GM21529 (cell line): ENCODE measurements at regions not wholly inside any gene's neighbourhood (a gene's known extent, or its start where the extent isn't known, plus 50 kb on each side); places are given as distances from the start of the nearest gene placed in this dataset.
"Not testable (repeated sequence)": the region's sequence is repeated elsewhere in the genome, so short reads cannot be mapped to it uniquely, and the experiment has no call there.

ENCODE experiments used
- ATAC-seq: cut with Tn5 transposase; IDR thresholded peaks from one replicate; pipeline ENCODE4 v1.9.1; 2021; ENCODE audit not compliant: unreplicated experiment

DNA sequence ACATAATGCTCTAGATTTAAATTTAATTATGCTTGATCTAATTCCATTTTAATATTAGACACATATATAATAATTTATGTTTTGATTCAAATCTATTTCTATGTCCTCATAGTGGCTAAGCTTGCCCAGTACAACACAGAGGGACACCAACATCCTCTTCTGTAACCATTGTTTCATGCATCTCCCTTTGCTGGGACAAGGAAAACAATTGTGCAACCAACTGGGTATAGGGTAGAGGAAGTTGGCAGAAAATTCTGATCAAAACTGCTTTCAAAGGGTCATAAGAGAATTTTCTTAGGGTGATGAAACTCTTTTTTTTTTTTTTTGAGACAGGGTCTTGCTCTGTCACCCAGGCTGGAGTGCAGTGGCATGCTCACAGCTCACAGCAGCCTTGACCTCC lies 121.4 kb upstream of the SGO1 start:
- no peak for ATAC-seq

DNA sequence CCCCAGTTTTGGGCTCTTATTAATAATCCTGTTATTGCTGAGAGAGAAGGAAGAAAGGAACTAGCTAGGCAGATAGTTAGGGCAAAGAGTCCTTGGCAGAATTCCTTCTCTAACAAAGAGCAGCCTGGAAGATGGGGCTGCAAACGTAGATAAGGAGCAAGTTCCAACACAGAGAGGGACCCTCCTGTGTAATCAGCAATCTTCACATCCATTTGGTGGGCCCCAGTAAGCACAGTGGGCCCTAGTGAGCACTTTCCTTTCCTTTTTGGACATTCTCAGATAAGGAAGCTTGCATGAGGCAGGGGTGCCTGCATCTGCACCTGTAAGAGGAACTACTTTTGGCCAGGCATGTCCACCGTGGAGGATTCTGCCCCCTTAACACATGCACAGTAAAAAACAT lies 119.6 kb upstream of the SGO1 start:
- ATAC-seq = no peak

DNA sequence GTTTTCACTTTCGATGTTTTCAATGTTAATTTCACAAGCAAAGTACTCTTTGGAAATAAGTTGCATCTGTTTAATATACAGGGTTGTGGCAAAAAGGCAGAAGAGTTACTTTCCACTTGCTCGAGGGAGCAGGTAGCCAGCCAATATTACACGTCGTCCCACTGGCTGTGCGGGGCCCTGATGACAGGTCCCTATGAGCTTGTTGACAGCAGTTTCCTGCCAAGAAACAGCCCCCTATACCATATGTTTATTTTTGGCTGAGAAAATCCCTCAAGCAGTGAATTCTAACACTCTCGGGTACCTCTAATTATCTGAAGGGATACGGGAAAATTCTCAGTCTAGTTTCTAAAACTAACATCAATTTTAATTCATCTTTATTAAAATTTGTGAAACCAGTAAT lies 116.8 kb upstream of the SGO1 start:
- no peak for ATAC-seq

DNA sequence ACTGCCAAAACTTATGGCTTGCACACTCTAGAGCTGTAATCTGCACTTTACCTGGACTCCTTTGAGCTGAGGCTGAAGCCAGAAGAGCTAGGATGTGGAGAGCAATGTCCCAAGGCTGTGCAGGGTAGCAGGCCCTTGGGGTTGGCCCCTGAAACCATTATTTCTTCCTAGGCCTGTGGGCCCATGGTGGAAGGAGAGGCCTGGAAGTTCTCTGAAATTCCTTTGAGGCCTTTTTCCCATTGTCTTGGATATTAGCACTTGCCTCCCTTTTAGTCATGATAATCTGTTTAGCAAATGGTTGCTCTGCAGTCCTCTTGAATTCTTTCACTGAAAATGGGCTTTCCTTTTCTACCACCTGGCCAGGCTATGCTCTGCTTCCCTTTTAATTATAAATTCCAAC lies 102.0 kb upstream of the SGO1 start:
- no peak for ATAC-seq

DNA sequence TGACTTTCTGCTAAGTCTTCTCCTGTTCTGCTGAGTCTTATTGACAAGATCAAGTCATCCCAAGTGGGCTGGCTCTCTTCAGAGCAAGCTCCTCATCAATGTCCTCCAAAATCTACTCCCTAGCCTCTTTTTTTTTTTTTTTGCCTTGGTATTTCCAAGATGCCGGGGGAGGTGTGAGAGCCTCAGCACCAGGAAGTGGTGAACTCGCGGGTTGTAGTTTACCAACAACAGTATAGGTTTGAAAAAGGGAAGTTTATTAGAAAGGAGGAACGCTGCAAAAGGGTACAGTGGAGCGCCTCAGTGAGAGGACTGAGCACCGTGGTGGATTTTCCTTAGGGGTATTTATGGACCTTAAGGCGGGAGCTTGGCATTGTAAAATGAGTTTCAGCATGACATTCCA lies 94.3 kb upstream of the SGO1 start:
- ATAC-seq = no peak

DNA sequence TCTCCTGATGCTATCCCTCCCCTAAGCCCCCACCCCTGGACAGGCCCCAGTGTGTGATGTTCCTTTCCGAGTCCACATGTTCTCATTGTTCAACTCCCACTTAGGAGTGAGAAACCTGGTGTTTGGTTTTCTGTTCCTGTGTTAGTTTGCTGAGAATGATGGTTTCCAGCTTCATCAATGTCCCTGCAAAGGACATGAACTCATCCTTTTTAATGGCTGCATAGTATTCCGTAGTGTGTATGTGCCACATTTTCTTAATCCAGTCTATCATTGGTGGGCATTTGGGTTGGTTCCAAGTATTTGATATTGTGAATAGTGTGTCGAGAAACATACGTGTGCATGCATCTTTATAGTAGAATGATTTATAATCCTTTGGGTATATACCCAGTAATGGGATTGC lies 80.0 kb upstream of the SGO1 start:
- not testable (repeated sequence) for ATAC-seq

DNA sequence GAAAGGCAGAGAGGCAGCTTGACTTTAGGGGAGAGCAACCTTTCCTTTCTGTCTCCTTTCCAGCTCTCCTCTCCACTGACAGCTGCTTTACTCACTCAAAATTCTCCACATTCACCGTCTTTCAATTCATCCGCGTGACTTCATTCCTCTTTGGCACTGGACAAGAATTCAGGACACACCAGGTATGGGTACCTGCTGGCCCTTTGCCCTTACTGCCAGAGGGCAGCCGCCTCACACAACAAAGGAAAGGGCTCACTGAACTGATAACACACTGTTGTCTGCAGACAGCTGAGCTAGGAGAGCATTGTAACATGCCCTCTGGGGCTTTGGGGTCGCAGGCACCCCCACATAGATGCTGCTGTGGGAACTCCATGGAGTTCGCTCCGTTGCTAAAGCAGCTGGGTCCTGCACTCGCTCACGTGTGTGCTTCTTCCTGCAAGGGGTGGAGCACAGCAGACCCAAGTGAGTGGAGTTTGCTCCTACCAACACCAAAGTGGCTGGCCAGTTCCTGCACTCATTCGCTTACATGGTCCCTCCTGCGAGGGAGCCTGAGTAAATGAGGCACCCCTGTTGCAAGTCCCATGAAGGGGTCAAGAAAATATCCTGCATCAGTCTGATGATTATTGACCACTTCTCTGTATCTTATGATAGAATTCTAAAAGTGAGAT lies 79.0 kb upstream of the SGO1 start:
- no peak for ATAC-seq

DNA sequence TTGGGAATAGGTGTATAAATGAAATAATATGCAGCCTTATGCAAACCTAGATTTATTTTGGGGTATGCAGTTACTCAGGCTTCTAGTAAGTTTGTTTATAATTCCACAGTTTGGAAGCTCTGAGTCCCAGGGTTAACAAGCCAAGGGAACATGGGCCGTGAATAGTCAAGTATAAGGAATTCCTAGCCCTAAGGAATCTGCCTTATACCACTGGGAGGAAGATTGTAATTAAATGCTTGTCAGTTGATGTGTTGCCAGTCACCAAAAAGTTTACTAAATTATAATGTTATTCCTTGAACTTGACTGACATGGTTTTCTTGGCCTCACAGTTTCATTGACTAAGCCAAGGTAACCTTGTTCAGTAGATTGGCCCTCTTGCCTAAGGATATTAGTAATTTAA lies 72.4 kb upstream of the SGO1 start:
- no peak for ATAC-seq

DNA sequence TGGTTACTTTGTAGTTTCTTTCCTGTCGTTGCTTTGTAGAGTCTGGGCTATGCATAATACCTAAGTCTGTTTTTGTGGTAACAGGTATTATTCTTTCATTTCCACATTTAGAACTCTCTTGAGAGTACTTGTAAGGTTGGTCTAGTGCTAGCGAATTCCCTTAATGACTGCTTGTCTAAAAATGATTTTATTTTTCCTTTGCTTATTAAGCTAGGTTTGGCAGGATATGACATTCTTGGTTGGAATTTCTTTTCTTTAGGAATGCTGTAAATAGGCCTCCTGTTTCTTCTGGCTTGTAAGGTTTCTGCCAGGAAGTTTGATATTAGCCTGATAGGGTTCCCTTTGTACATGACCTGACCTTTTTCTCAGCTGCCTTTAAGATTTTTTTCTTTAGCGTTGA lies 70.1 kb upstream of the SGO1 start:
- peak; percentile 97 for ATAC-seq

DNA sequence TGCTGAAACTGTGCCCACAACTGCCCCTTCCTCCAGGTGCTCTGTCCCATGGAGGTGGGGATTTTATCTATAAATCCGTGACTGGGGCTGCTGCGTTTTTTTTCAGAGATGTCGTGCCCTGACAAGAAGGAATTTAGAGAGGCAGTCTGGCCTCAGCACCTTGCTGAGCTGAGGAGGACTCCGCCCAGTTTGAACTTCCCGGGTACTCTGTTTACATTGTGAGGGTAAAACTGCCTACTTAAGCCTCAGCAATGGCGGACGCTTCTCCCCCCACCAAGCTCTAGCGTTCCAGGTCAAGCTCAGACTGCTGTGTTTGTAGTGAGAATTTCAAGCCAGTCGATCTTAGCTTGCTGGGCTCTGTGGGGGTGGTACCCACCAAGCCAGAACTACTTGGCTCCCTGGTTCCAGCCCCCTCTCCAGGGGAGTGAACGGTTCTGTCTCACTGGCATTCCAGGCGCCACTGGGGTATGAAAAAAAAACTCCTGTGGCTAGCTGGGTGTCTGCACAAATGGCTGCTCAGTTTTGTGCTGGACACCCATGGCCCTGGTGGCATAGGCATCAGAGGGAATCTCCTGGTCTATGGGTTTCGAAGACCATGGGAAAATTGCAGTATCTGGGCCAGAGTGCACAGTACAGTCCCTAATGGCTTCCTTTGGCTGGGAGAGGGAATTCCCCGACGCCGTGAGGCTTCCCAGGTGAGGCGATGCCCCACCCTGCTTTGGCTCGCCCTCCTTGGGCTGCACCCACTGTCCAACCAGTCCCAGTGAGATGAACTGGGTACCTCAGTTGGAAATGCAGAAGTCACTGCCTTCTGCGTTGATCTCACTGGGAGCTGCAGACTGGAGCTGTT lies 68.5 kb upstream of the SGO1 start:
- ATAC-seq = no peak

DNA sequence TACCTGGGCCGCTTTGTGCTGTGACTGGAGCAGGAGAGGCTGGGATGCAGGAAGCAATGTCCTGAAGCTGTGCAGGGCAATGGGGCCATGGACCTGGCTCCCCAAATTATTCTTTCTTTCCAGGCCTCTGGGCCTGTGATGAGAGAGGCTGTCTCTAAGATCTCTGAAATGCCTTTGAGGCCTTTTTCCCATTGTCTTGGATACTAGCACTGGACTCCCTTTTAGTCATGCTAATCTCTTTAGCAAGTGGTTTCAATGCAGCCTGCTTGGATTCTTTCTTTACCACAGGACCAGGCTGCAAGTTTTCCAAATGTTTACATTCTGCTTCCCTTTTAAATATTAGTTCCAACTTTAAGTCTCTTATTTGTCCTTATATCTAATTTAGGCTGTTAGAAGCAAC lies 64.8 kb upstream of the SGO1 start:
- ATAC-seq = no peak

DNA sequence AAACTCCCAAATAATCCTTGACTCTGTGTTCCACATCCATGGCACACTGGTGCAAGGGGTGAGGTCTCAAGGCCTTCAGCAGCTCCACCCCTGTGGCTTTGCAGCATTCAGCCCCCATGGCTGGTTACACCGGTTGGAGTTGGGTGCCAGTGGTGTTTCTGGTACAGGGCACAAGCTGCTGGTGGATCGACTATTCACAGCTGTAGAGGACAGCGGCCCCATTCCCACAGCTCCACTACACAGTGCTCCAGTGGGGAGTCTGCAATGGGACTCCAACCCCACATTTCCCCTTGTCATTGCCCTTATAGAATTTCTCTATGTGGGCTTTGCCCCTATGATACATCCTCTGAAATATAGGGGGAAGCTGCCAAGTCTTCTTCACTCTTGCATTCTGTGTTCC lies 64.3 kb upstream of the SGO1 start:
- ATAC-seq = no peak

DNA sequence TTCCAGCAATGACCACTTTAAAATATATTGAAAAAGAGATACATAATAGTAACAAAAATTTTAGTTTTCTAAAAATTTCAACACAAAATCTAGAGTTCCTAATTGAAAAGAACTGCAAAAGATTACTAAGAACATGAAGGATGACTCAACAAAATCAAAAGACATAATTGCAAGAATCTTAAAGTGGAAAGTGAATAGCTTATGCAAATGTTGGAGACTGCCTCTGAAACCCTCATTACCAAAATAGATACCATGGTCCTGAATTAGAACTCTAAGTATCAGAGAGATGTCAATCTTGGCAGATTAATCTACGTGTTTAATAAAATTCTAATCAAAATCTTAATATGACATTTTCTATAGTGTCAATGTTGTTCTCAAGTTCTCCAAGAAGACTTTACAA lies 60.7 kb upstream of the SGO1 start:
- peak; percentile 87 for ATAC-seq

DNA sequence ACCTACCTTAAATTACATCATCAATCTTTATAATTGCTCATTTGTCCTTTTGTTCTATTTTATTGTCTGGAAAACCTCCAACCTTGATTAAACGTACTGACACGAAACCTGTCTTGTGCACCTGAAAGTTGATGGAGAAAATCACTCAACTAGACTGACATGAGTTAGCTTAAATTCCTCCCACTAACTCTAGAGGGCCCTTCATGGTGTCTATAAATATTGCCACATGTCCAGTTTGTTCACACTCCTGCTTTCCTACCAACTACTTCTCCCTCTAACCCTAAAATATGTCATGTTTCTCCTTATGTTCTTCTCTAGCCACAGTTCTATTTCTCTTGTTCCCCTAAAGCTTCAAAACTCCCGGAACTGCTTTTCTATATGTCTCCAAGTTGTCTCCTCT lies 59.8 kb upstream of the SGO1 start:
- peak; percentile 42 for ATAC-seq

DNA sequence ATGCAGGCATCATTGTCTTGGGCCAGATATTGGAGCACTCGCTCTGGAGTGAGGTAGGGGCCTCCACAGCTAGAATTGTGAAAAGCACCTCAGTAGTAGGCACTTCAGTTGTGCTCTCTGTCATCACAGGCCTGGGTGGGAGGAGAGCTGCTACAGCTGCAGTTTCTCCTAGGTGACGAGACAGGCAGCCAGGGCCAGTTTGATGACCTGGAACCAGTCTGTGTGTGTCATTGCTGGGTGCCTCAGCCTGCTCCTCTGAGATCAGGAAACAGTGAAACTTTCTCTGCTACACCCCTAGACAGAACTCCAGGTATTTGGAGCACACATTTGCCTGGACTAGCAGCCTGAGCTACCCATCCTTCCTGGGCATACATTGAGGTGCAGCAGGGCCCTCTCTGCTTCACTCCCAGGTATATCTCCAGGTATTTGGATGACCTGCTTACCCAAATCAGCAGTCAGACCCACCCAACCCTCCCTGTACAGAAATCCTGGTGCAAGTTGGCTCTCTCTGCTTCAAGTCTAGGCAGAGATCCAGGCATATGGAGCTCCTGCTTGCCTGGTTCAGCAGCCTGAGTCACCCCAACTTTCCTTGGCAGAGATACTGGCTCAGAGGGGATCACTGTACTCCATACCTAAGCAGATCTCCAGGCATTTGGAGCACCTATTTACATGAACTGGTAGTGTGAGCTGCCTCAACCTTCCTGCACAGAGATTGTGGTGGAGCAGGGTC lies 54.3 kb upstream of the SGO1 start:
- ATAC-seq = no peak

DNA sequence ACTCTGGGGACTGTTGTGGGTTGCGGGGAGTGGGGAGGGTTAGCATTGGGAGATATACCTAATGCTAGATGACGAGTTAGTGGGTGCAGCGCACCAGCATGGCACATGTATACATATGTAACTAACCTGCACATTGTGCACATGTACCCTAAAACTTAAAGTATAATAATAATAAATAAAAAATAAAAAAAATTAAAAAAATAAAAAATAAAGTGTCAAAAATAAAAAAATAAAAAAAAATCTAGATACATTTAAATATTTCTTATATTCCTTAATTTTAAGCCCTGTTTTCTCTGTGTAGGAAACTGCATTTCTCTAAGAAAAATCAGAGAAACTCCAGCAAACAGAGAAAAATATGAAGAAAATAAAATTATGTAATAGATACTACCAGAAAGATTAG lies 52.2 kb upstream of the SGO1 start:
- not testable (repeated sequence) for ATAC-seq

DNA sequence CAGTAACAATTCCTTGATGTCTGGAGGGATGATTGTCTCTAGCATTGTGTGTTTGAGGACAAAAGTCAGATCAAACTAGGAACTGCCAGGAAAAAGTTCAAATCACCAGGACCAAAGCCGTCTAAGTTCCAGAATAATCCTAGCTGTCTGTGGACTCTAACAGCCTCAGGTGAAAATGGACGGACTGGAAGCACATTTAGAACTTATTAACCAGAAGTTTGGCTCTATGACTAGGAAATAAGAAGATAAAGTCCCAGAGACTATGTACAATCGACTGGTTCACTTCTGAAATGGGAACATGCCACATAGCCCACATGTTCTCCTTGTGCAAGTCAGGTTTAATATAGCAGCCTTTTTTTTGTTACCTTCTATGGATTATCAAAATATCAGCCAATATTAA lies 50.6 kb upstream of the SGO1 start:
- ATAC-seq = no peak
